NB4 (cell line): ENCODE measurements at regions not wholly inside any gene's neighbourhood (a gene's known extent, or its start where the extent isn't known, plus 50 kb on each side); places are given as distances from the start of the nearest gene placed in this dataset.

ENCODE experiments used
- DNase-seq: peaks from one replicate; pipeline ENCODE4 v3.0.0; 2010; ENCODE audit warnings: low read depth
- H3K4me3 ChIP-seq: one replicate; pipeline ENCODE4 v1.5.1; 2011; ENCODE audit warnings: mild to moderate bottlenecking, low read depth, low read length, moderate library complexity
- MYC ChIP-seq: IDR thresholded peaks from 2 replicates; pipeline ENCODE4 v1.6.1; 2011; ENCODE audit warnings: low read depth, low read length
- POLR2A ChIP-seq: IDR thresholded peaks from 2 replicates; pipeline ENCODE4 v1.6.1; 2011; ENCODE audit warnings: mild to moderate bottlenecking; ENCODE audit not compliant: insufficient read length; ENCODE audit errors: extremely low read depth
- TF ChIP-seq, protein P1 (sequence below): IDR thresholded peaks from one replicate; pipeline ENCODE4 v1.5.1; 2012; ENCODE audit warnings: low read depth, low read length
- TF ChIP-seq, protein P2 (sequence below): IDR thresholded peaks from 2 replicates; pipeline ENCODE4 v1.6.1; 2011; ENCODE audit warnings: low read depth, low read length

DNA sequence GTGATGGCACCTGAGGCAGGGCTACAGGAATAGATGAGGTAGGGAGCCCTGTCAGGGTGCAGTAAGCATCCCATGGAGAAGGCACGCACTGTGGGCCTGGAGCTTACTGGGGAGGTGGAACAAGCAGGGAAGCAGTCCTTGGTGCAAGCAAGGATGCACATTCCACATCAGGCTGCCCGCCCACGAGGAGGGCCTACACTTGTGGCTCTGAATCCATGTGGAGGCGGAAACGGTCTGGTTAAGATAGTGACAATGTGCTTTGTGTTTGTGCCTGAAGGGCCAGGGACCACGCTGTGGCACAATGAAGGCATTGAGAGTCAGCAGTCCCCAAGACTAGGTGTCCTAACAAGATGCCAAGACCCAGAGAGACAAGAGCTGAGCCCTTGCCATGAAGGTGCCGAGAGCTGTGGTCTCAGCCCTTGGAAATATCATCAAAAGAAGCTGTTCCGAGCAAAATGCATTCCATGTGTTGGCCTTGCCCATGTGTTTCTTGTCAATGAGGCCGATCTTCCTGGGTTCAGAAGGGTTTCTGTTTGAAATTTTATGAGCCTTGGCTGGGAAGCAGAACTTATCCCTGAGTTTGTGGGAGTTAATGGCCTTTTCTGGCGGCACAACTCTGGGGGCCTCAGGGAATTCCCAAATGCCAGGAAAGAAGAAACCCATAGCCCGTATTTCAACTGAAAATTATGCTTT, 111.9 kb downstream of the NGF start:
- no peak for DNase-seq
- TF ChIP-seq MYC = no peak
- TF ChIP-seq, protein P1, sequence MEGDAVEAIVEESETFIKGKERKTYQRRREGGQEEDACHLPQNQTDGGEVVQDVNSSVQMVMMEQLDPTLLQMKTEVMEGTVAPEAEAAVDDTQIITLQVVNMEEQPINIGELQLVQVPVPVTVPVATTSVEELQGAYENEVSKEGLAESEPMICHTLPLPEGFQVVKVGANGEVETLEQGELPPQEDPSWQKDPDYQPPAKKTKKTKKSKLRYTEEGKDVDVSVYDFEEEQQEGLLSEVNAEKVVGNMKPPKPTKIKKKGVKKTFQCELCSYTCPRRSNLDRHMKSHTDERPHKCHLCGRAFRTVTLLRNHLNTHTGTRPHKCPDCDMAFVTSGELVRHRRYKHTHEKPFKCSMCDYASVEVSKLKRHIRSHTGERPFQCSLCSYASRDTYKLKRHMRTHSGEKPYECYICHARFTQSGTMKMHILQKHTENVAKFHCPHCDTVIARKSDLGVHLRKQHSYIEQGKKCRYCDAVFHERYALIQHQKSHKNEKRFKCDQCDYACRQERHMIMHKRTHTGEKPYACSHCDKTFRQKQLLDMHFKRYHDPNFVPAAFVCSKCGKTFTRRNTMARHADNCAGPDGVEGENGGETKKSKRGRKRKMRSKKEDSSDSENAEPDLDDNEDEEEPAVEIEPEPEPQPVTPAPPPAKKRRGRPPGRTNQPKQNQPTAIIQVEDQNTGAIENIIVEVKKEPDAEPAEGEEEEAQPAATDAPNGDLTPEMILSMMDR = no peak
- TF ChIP-seq, protein P2, sequence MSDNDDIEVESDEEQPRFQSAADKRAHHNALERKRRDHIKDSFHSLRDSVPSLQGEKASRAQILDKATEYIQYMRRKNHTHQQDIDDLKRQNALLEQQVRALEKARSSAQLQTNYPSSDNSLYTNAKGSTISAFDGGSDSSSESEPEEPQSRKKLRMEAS = no peak
- no peak for TF ChIP-seq POLR2A
- H3K4me3 ChIP-seq = no peak overlapping the region

DNA sequence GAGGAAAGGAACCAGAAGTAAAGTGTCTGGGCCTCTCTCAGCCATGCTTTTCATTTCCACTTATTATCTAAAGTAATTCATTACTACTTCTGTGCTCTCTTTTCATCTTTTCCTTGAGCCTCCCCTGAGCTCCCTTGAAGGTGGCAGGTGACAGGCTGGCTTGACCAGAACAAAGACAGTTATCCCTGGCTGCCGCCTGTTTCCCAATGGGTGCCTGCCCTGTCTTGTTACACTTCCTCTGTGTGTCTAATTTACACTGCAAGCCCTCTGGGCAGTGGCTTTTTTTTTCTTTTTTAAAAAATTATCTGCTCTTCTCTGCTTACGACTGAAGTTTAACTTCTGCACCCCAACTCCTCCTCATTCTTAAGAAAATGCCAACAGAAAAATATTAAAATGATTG, 113.4 kb downstream of the NGF start:
- H3K4me3 ChIP-seq = no peak overlapping the region
- DNase-seq = no peak
- TF ChIP-seq, protein P2 = no peak
- TF ChIP-seq POLR2A (no peak), MYC (no peak)
- TF ChIP-seq, protein P1 = no peak

DNA sequence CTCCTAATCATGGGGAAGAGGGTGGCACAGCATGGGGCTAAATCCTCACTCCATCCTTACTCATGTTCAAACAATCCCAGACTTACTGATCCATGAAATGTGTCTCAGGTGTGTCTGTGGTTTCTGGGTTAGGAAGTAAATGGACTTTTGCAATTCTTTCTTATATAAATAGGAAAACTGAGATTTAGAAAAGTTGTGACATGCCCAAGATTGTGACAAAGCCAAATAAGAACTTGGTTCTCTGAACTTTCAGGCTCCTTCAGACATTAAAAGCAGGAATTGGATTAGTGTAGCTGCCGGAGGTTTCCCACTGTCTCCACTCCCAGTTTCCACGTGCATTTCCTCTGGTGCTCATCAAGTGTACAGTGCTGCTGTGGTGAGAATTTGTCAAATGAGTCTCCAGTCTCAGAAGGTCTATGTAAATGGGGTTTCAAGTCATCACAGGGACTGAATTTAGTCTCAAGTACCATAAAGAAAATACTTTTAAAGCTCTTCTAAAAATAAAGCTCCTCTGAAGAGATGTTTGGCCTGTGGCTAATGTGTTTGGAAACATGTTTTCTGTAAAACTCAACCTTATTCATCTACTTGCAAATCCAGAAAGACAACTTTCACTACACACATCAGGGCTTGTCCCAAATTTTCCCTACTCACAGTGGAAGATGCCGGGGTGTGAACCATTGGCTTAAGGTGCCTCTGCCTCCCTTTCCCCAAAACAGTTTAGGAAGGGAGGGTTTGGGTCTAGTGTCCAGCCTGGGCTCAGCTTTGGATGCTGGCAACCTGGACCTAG, 115.2 kb downstream of the NGF start:
- H3K4me3 ChIP-seq = no peak overlapping the region
- DNase-seq = no peak
- TF ChIP-seq, protein P2 = no peak
- TF ChIP-seq, protein P1 = no peak
- no peak for TF ChIP-seq POLR2A
- no peak for TF ChIP-seq MYC

DNA sequence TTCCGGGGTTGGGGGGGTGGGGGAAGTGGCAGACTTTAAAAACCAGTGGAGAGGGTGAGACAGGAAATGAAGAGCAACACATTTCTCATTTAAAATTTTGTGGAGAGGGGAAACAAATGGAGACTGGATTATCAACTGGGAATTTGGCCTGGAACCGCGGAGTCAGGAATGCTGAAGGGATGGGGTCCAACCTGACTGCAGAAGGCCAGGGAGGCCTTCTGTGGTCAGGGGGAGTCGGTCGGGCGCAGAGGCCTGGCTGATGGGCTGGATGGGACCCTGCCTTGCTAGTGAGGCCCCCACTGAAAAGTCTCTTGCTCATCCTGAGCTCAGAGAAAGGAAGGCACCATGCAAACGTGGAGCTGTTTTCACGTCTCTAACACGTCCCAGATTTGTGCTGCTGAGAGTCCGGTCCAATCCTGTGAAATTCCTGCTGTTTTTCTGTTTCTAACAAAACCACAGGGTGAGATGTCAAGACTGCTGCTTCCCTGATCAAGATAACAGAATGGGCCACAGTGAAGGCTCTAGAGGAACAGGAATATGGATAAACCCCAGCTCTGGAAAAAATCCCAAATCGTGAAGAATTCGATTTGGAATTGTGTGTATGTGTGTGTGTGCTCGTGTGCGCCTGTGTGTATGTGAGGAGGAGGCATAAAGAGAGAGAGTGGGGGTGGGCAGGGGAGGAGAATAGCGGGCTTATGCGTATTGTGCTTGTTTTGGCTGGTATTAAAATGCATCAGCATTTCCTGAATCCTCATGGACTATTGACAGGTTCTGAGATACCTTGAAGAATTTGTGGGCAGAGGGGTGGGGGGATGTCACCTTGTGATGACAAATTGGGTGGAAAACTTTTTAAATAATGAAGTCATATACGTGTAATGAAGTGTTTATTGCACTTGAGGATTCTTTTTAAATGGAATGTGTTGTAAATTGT, 117.4 kb downstream of the NGF start:
- H3K4me3 ChIP-seq = no peak overlapping the region
- DNase-seq = no peak
- no peak for TF ChIP-seq POLR2A
- TF ChIP-seq, protein P1 = no peak

DNA sequence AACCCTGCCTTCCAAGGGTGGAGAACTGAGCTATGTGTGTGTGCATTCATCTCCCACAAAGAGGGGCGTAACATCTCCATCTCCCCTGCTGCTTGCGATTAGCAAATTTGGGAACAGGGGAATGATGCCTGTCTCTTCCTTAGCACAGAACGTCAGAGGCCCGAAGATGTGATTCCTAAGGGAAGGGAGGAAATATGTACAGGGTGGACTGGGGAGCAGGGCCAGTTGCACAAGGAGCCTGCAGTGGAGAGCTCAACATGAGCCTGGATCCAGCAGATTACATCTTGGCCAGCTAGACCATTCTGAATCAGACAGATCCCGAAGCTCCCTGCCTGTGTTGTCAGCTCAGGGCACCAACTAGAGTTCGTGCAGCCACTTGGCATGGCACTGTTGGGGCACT, 118.1 kb downstream of the NGF start:
- H3K4me3 ChIP-seq = no peak overlapping the region
- TF ChIP-seq POLR2A (no peak), MYC (no peak)
- TF ChIP-seq, protein P1 = no peak
- DNase-seq = no peak
